ENCODE measurements at regions not wholly inside any gene's neighbourhood (a gene's known extent, or its start where the extent isn't known, plus 50 kb on each side); places are given as distances from the start of the nearest gene placed in this dataset.

DNA sequence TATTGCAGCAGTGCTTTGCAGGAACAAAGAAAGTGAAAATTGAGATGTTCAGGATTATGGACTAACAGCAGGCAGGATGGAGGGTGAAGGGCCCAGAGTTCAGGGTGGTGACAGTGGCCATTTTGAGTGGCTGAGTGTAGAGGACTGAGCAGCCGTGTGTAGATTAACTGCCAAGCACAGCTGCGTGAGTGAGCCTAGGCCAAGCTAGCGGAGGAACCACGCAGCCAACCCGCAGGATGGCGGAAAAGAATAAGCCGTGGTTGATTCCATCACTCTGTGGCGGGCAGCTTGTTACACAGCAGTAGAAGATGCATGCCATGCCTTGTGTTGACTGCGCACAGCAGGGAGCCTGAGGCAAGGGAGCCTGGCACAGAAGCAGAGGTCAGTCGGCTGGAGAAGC is 102.5 kb upstream of the KIF26B start:
- TF ChIP-seq POLR2A (IDR thresholded peaks at IDR 0.05; ENCODE audit: low read depth, low read length), result no peak
- TF ChIP-seq POLR2AphosphoS5 (IDR thresholded peaks at IDR 0.05; ENCODE audit: low read depth, low read length), result no peak
